SK-N-SH (cell line): ENCODE measurements at regions not wholly inside any gene's neighbourhood (a gene's known extent, or its start where the extent isn't known, plus 50 kb on each side); places are given as distances from the start of the nearest gene placed in this dataset.

Experiments used
- CTCF ChIA-PET: fragments of 300-600, 350-600 bp; formaldehyde crosslinking; extraction: SDS; loops from one replicate; lab custom pipeline; 2021; lab: Yijun Ruan, JAX
- POLR2A ChIA-PET: fragments of 350-600 bp; sonication (Branson Sonifier 250); formaldehyde crosslinking; extraction: SDS; loops from one replicate; lab custom pipeline; 2020; ENCODE audit warnings: antibody characterized with exemption, inconsistent platforms; lab: Yijun Ruan, JAX
- DNase-seq: peaks from one replicate; pipeline ENCODE4 v3.0.0; 2012
- H2AFZ ChIP-seq: fragments of 200-600 bp; sonication (generic); 2 replicates; pipeline ENCODE4 v1.8.1; 2016; ENCODE audit warnings: antibody characterized with exemption, mild to moderate bottlenecking, low read depth
- H3F3A ChIP-seq: fragments of 200-600 bp; sonication (generic); replicated peaks from 2 replicates; pipeline ENCODE3; 2016; ENCODE audit warnings: antibody characterized with exemption, mild to moderate bottlenecking; ENCODE audit not compliant: insufficient read depth
- H3K27ac ChIP-seq, 2 experiments: fragments of 200-500 bp in 1 of 2; fragments of 200-600 bp in 1 of 2; sonication (Bioruptor generic) in 1 of 2; sonication (generic), shearing (Covaris generic) in 1 of 2; 2 replicates each; pipeline versions ENCODE4 v1.5.1 to v1.6.1; 2014 to 2016; ENCODE audit warnings: low read depth in 2 of 2, inconsistent platforms in 1 of 2, low read length in 1 of 2, mild to moderate bottlenecking in 1 of 2, mixed read lengths in 1 of 2
- H3K27me3 ChIP-seq: fragments of 200-600 bp; sonication (generic), shearing (Covaris generic); 2 replicates; pipeline ENCODE4 v1.6.1; 2016; ENCODE audit warnings: mixed run types; ENCODE audit not compliant: insufficient read depth
- H3K36me3 ChIP-seq, 2 experiments: fragments of 200-500 bp in 1 of 2; fragments of 200-600 bp in 1 of 2; sonication (Bioruptor generic) in 1 of 2; sonication (generic) in 1 of 2; replicated peaks in 1 of 2; 2 replicates each; pipeline versions ENCODE3 to v1.5.1; 2014 to 2016; ENCODE audit warnings: low read length in 1 of 2, mild to moderate bottlenecking in 1 of 2; ENCODE audit not compliant: insufficient read depth in 2 of 2, control insufficient read depth in 1 of 2
- H3K4me1 ChIP-seq, 2 experiments: fragments of 200-500 bp in 1 of 2; fragments of 200-600 bp in 1 of 2; sonication (Bioruptor generic) in 1 of 2; sonication (generic), shearing (Covaris generic) in 1 of 2; 2 replicates each; pipeline versions ENCODE4 v1.5.1 to v1.6.1; 2014 to 2016; ENCODE audit warnings: low read depth in 1 of 2, low read length in 1 of 2, mixed run types in 1 of 2; ENCODE audit not compliant: insufficient read depth in 2 of 2, control insufficient read depth in 1 of 2
- H3K4me2 ChIP-seq: fragments of 200-600 bp; sonication (generic), shearing (Covaris generic); 2 replicates; pipeline ENCODE4 v1.6.1; 2017; ENCODE audit warnings: mixed run types
- H3K4me3 ChIP-seq, 2 experiments: fragments of 200-500 bp in 1 of 2; fragments of 200-600 bp in 1 of 2; sonication (Bioruptor generic) in 1 of 2; sonication (generic), shearing (Covaris generic) in 1 of 2; 2 replicates each; pipeline versions ENCODE4 v1.5.1 to v1.8.1; 2014 to 2016; ENCODE audit warnings: low read depth in 2 of 2, inconsistent platforms in 1 of 2, low read length in 1 of 2, mild to moderate bottlenecking in 1 of 2, mixed read lengths in 1 of 2, moderate library complexity in 1 of 2
- H3K79me2 ChIP-seq: fragments of 200-600 bp; sonication (generic); 2 replicates; pipeline ENCODE4 v1.8.1; 2017; ENCODE audit warnings: mild to moderate bottlenecking; ENCODE audit not compliant: insufficient read depth
- H3K9ac ChIP-seq: fragments of 200-600 bp; sonication (generic); 2 replicates; pipeline ENCODE4 v1.6.1; 2017; ENCODE audit warnings: mixed run types
- H3K9me2 ChIP-seq: fragments of 200-600 bp; sonication (generic); 2 replicates; pipeline ENCODE4 v1.6.1; 2017; ENCODE audit warnings: mixed run types
- H3K9me3 ChIP-seq: fragments of 200-600 bp; sonication (generic); 2 replicates; pipeline ENCODE4 v1.6.1; 2017; ENCODE audit warnings: mixed run types, mild to moderate bottlenecking, moderate library complexity
- H4K20me1 ChIP-seq: fragments of 200-600 bp; sonication (generic); 2 replicates; pipeline ENCODE4 v1.6.1; 2017; ENCODE audit warnings: mild to moderate bottlenecking, mixed run types; ENCODE audit not compliant: insufficient read depth
- EP300 ChIP-seq, 2 experiments: IDR thresholded peaks; 2 replicates each; pipeline versions ENCODE4 v1.4.0 to v1.6.1; 2012; ENCODE audit warnings: borderline replicate concordance in 1 of 2, low read depth in 1 of 2, low read length in 1 of 2
- EZH2phosphoT487 ChIP-seq: fragments of 200-600 bp; sonication (generic); IDR thresholded peaks from 2 replicates; pipeline ENCODE4 v1.6.1; 2017; ENCODE audit warnings: low read depth, mixed run types, mild to moderate bottlenecking, antibody characterized with exemption, moderate library complexity, borderline replicate concordance
- MXI1 ChIP-seq: IDR thresholded peaks from 2 replicates; pipeline ENCODE4 v1.6.1; 2012; ENCODE audit warnings: mild to moderate bottlenecking, low read depth, low read length, improper control_type of control experiment
- NFIC ChIP-seq: IDR thresholded peaks from 2 replicates; pipeline ENCODE4 v1.4.0; 2012; ENCODE audit warnings: borderline replicate concordance
- POLR2AphosphoS5 ChIP-seq: IDR thresholded peaks from 2 replicates; pipeline ENCODE4 v1.6.1; 2012; ENCODE audit warnings: low read depth, low read length
- RCOR1 ChIP-seq: fragments of 150-350 bp; IDR thresholded peaks from 2 replicates; pipeline ENCODE4 v1.6.1; 2017; ENCODE audit warnings: antibody characterized with exemption, low read length
- RXRA ChIP-seq: IDR thresholded peaks from 2 replicates; pipeline ENCODE4 v1.4.0; 2012; ENCODE audit warnings: low read depth, mild to moderate bottlenecking, borderline replicate concordance
- SMC3 ChIP-seq: IDR thresholded peaks from 2 replicates; pipeline ENCODE4 v1.6.1; 2012; ENCODE audit warnings: low read depth, low read length, improper control_type of control experiment
- TCF12 ChIP-seq: IDR thresholded peaks from 2 replicates; pipeline ENCODE4 v1.4.0; 2012
- WGBS: methylation state at CpG from one replicate; pipeline ENCODE4 v1.1.6; 2017; ENCODE audit warnings: low lambda C conversion rate; 5-methylcytosine and 5-hydroxymethylcytosine counted together
- TF ChIP-seq, protein P1 (sequence below): fragments of 150-350 bp; IDR thresholded peaks from 2 replicates; pipeline ENCODE4 v1.6.1; 2016; ENCODE audit warnings: mild to moderate bottlenecking, low read depth, low read length
- TF ChIP-seq, protein P2 (sequence below): IDR thresholded peaks from 2 replicates; pipeline ENCODE4 v1.4.0; 2012; ENCODE audit warnings: low read depth, borderline replicate concordance
- TF ChIP-seq, protein P3 (sequence below): fragments of 200-600 bp; sonication (generic); IDR thresholded peaks from 2 replicates; pipeline ENCODE4 v1.6.1; 2017; ENCODE audit warnings: antibody characterized with exemption, mild to moderate bottlenecking, moderate library complexity
- TF ChIP-seq, protein P4 (sequence below): IDR thresholded peaks from 2 replicates; pipeline ENCODE4; 2012

DNA sequence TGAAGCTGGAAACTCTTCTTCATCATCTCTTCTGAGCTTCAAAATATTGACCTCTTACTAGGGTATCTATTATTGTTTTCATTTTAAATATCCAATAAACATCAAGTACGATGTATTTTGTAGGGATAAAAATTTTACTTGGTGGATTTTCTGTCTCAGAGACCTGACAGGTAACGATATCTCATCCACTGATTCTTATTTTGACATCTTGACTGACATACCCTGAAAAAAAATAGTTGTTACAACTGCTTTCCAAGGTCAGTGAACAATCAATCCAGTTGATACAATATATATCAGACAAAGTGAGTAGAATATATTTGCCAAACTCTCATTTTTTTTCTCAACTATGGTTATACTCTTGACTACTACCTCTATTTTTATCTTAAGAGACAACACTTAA, 963.7 kb upstream of the CDH2 start (continued):
- TF ChIP-seq, protein P1, sequence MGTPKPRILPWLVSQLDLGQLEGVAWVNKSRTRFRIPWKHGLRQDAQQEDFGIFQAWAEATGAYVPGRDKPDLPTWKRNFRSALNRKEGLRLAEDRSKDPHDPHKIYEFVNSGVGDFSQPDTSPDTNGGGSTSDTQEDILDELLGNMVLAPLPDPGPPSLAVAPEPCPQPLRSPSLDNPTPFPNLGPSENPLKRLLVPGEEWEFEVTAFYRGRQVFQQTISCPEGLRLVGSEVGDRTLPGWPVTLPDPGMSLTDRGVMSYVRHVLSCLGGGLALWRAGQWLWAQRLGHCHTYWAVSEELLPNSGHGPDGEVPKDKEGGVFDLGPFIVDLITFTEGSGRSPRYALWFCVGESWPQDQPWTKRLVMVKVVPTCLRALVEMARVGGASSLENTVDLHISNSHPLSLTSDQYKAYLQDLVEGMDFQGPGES, result no peak
- TF ChIP-seq POLR2AphosphoS5 (no peak), RXRA (no peak), TCF12 (no peak), NFIC (no peak), RCOR1 (no peak), MXI1 (no peak)
- TF ChIP-seq, protein P2, sequence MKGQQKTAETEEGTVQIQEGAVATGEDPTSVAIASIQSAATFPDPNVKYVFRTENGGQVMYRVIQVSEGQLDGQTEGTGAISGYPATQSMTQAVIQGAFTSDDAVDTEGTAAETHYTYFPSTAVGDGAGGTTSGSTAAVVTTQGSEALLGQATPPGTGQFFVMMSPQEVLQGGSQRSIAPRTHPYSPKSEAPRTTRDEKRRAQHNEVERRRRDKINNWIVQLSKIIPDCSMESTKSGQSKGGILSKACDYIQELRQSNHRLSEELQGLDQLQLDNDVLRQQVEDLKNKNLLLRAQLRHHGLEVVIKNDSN, result no peak

DNA sequence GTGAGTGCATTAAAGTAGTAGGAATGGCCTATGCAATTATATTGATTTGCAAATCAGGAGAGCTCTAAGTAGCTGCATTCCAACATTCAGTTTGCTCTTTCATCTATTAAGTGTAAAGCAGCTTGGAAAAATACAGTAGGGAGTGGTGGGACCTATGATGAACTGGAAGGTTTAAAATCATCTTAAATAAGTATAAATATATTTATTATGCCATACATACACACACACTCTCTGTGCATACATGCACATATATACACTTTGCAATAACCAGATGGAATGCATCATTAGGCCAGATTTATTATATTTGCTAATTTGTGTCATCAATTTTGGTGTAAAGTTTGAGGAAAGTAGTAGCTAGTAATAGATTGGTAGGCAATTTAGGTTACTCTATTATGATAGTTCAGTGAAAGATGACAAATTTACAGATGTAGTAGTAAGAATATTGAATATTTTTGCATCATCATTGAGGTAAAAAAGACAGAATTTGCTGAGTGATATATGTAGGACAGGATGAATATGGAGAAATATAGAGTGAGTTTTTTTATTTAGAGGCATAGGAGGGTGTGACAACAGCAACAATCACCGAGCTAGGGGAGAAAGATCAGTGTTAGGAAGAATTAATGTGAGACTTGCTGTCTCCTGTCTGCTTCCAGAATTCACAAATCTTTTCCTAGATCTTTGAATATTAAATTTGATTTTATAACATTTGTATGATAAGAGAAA, 961.0 kb upstream of the CDH2 start:
- H3F3A ChIP-seq, result no peaks in the 10 kb centered on the region
- H3K4me3 ChIP-seq, result no peak overlapping the region
- H3K27ac ChIP-seq, result no peak overlapping the region
- no peaks in the 10 kb centered on the region for H3K4me1 ChIP-seq
- ChIA-PET CTCF (interaction anchor here (2.8 kb wide), 1 partner anchor 13 kb away, joined by 11 read pairs; no protein-coding TSS in a partner anchor), POLR2A (no interaction called here)
- no peak for TF ChIP-seq EP300 (IDR thresholded peaks at IDR 0.05; ENCODE audit: borderline replicate concordance in 1 of 2, low read depth in 1 of 2, low read length in 1 of 2)
- no peak for TF ChIP-seq MXI1
- TF ChIP-seq, protein P1, result no peak
- TF ChIP-seq, protein P3, sequence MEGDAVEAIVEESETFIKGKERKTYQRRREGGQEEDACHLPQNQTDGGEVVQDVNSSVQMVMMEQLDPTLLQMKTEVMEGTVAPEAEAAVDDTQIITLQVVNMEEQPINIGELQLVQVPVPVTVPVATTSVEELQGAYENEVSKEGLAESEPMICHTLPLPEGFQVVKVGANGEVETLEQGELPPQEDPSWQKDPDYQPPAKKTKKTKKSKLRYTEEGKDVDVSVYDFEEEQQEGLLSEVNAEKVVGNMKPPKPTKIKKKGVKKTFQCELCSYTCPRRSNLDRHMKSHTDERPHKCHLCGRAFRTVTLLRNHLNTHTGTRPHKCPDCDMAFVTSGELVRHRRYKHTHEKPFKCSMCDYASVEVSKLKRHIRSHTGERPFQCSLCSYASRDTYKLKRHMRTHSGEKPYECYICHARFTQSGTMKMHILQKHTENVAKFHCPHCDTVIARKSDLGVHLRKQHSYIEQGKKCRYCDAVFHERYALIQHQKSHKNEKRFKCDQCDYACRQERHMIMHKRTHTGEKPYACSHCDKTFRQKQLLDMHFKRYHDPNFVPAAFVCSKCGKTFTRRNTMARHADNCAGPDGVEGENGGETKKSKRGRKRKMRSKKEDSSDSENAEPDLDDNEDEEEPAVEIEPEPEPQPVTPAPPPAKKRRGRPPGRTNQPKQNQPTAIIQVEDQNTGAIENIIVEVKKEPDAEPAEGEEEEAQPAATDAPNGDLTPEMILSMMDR, result no peak
- TF ChIP-seq, protein P4, sequence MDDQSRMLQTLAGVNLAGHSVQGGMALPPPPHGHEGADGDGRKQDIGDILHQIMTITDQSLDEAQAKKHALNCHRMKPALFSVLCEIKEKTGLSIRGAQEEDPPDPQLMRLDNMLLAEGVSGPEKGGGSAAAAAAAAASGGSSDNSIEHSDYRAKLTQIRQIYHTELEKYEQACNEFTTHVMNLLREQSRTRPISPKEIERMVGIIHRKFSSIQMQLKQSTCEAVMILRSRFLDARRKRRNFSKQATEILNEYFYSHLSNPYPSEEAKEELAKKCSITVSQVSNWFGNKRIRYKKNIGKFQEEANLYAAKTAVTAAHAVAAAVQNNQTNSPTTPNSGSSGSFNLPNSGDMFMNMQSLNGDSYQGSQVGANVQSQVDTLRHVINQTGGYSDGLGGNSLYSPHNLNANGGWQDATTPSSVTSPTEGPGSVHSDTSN, result no peak
- TF ChIP-seq EZH2phosphoT487, result no peak
- no peak for TF ChIP-seq SMC3
- no peak overlapping the region for H3K4me2 ChIP-seq
- H3K79me2 ChIP-seq, result no peaks in the 10 kb centered on the region
- no peak overlapping the region for H3K9ac ChIP-seq
- H2AFZ ChIP-seq, result no peak overlapping the region
- no peak for DNase-seq
- WGBS, result 96% methylated on average over 1 of the region's 1 CpG
- no peaks in the 10 kb centered on the region for H3K9me2 ChIP-seq
- H3K36me3 ChIP-seq, result peaks cover 0 to 5% of the 10 kb centered on the region in 2 experiments
- H3K27me3 ChIP-seq, result no peaks in the 10 kb centered on the region
- no peaks in the 10 kb centered on the region for H3K9me3 ChIP-seq
- H4K20me1 ChIP-seq, result no peaks in the 10 kb centered on the region
